RCC 7860 (cell line): ENCODE measurements at regions not wholly inside any gene's neighbourhood (a gene's known extent, or its start where the extent isn't known, plus 50 kb on each side); places are given as distances from the start of the nearest gene placed in this dataset.
"Not testable (repeated sequence)": the region's sequence is repeated elsewhere in the genome, so short reads cannot be mapped to it uniquely, and the experiment has no call there.

ENCODE experiments used
- DNase-seq: peaks from one replicate; pipeline ENCODE4 v3.0.0-alpha.2; 2015; ENCODE audit warnings: low spot score
- FAIRE-seq: peaks from 2 replicates; lab custom pipeline; 2012; peaks lifted over from hg19 to GRCh38; lab: Jason Lieb, UNC

GRCh38 chr17:33986566-33986965 is 268.5 kb upstream of the CCL2 start:
- FAIRE-seq: no peak
- no peak for DNase-seq

DNA sequence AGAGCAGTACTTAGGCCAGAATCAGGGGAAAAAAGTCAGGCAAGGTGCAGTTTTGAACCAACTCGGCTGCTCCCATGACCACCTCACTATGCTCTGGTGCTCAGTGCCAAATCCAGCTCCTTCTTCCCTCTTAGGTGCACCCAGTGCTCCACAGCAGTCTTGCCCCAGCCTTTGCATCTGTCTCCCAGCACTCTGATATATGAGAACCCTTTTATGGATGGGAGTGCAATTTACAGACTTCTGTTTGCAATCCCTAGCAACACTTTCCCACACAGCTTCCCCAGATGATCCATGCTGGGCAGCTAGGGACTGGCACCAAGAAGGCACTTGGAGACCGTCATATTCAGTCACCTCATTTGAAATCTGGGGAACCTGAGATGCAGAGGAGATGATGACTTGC is 267.9 kb upstream of the CCL2 start:
- FAIRE-seq: no peak

DNA sequence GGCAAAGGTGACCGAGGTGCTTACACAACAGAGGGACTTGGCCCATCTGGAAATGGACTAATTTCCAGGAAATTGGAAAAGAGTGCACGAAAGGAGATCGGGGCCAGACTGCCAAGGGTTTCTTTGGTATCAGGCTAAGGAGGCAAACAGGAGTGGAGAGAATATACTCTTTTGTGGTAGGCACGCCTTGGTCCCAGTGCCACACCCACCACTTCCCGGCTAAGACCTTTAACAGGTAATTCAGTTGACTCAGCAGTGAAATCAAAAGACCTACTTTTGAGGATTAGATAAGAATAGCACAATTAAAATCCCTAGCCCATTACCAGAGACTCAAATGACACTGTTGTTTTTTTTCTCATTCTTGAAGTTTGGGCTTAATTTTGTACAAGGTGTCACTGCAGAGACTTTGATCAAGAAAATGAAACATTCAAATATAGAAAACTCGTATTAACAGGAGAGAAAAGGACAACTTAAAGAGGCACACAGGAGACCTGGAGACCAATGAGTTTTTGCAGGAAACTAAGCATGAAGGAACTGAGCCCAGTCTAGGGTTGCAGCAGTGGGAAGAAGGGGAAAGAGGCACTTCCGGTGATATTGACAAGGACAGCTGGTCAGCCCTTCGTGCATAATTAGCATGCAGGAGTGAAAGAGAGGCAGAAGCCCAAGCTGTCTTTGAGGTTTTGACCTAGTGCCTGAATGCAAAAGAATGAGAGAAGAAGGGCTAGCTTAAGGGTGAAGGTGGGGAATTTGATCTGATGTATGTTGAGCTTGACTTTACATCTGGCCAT is 265.5 kb upstream of the CCL2 start:
- no peak for FAIRE-seq
- no peak for DNase-seq

More for the DNA sequence above, 267.9 kb upstream of the CCL2 start:
- DNase-seq: no peak

- DNase-seq (no peak), FAIRE-seq (no peak)
These were observed 264.0 kb upstream of the CCL2 start for GRCh38 chr17:33990943-33991706.

- FAIRE-seq (no peak), DNase-seq (no peak)
These were observed 263.0 kb upstream of the CCL2 start for GRCh38 chr17:33992113-33992512.

DNA sequence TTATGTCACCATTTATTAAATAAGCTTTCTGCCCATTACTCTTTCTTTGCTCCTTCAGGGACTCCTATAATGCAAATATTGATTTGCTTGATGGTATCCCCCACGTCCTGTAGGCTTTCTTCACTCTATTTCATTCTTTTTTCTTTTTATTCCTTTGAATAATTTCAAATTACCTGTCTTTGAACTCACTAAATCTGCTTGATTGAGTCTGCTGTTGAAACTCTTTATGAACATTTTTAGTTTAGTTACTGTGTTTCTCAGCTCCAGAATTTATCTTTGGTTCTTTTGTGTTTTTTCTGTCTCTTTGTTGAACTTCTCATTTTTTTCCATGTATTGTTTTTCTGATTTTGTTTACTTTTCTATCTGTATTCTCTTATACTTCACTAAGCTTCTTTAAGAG is 254.4 kb upstream of the CCL2 start:
- FAIRE-seq (no peak), DNase-seq (no peak)

- no peak for FAIRE-seq
- DNase-seq: no peak
These were observed 253.8 kb upstream of the CCL2 start for GRCh38 chr17:34001246-34001645.

DNA sequence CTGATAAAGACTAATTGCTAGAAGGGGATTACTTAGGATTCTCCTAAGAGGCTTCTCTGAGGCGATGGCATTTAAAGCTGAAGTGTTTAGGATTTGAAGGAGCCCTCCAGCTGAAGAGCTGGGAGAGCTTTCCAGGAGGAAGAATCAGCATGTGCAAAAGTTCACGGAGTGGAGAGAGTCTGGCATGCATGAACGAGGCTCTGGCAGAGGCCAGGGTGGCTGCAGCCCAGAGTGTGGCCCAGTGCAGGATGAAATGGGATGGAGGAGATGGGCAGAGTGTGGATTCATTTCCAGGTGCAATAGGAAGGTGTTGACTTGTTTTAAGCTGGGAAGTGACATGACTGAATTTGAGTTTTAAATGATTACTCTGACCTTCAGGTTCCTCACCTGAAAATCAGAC is 249.0 kb upstream of the CCL2 start:
- FAIRE-seq: no peak

DNA sequence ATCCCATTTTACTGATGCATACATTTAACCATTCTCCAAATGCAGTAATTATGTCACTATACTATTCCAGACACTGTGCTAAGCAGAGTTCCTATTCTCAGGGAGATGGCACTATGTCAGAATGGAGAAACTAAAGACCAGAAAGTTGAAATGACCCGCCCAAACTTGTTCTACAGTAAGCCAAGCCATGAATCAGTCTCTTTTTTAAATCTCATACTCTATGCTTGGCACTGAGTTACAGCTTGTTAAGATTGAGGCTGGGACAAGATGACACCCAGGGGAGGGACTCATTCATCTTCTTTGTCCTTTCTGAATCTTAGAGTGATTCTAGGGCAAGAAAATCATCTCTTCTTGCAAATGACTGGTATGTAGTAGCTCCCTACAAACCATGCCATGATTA is 247.0 kb upstream of the CCL2 start:
- FAIRE-seq (no peak), DNase-seq (no peak)

More for the DNA sequence above, 249.0 kb upstream of the CCL2 start:
- DNase-seq: no peak

- FAIRE-seq: no peak
- DNase-seq: no peak
These were observed 245.2 kb upstream of the CCL2 start for GRCh38 chr17:34009912-34010311.

DNA sequence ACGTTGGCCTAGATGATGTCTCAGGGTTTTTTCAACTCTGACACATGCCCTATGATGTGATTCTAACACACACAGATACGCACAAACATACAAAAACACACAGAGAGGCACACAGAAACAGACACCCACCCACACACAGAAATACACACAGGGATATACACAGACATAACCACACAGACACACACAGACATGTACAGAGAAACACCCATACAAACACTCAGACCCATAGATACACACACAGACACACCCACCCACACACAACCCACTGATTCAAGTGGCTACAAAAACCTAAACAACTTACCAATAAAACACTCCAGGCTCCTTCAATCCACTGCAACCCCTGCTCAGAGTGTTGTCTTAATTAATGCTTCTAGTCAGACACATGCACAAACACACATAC is 244.6 kb upstream of the CCL2 start:
- FAIRE-seq: no peak
- no peak for DNase-seq

DNA sequence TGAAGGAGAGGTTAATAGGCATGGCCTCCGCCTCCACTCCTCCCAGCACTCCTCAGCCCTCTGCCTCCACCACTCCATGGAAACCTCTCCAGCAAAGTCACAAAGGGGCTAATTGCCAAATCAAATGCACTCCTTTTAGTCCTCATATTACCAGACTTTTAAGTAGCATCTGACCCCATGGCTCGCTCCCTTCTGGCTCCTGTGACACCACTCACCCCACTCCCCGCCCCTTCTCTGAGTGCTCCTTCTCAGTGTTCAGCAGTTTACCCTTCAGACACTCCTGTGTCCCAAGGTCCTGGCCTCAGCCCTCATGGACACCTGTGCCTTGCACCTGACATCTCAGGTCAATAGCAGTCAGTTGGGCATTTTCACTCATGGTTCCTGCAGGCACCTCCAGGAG is 243.5 kb upstream of the CCL2 start:
- no peak for DNase-seq
- no peak for FAIRE-seq

- no peak for DNase-seq
- FAIRE-seq: no peak
These were observed 242.2 kb upstream of the CCL2 start for GRCh38 chr17:34012709-34013375.

- DNase-seq (no peak), FAIRE-seq (no peak)
These were observed 239.8 kb upstream of the CCL2 start for GRCh38 chr17:34015253-34015652.

DNA sequence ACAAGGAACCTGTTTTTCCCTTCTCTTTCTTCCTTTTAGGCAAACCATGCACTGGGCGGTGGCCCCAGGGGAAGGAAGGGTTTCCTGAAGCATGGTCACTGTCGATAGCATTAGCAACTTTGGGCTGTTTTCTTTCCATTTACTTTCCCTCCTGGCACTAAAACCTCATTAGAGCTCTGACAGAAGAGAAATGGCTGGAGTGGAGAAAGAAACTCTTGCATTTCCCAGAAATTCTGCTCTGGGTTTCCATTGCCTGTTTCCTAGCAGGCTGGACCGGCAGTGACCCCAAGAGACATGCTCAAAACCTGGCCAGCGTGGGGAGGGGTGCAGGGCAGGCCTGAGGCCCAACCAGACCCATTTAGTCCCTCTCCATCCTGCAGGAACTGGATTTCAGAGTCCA is 230.7 kb upstream of the CCL2 start:
- FAIRE-seq (no peak), DNase-seq (no peak)

DNA sequence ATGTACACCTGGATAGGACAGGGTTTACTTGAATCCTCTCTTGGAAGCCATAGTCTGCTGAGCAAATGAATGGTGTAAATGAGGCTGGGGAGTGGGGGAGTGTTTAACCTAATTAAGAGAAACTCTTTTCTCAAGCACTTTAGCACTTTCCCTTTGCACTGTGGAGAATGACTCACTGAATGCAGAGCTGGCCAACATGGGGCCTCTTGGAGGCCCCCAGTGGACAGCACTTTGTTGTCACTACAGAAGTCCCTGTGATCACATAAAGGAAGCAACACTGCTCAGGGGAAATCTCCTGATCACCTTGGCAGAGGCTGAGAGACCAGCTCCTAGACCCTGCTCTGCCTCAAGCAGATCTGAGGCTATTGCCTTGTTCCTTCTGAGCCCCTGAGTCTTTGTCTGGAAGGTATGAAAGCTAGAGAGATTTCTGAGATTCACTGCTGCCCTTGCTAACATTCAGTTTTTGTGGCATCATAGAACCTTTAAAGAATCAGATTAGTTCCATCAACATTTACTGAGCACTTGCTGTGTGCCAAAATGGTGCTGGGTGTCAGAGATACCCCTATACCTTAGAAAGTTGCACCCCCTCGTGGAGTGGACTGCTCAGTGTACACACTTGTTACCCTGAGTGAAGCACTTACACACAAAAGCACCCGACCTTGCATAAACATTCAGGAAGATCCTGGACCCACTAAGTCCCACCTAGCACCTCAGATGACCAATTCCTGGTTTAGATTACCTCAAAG is 230.1 kb upstream of the CCL2 start:
- FAIRE-seq (no peak), DNase-seq (no peak)

DNA sequence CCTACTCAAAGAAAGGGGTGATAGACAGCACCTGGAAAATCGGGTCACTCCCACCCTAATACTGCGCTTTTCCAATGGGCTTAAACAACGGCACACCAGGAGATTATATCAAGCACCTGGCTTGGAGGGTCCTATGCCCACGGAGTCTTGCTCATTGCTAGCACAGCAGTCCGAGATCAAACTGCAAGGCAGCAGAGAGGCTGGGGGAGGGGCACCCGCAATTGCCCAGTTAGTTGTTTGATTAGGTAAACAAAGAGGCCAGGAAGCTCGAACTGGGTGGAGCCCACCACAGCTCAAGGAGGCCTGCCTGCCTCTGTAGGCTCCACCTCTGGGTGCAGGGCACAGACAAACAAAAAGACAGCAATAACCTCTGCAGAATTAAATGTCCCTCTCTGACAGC is 224.5 kb upstream of the CCL2 start:
- FAIRE-seq, DNase-seq: not testable (repeated sequence)

DNA sequence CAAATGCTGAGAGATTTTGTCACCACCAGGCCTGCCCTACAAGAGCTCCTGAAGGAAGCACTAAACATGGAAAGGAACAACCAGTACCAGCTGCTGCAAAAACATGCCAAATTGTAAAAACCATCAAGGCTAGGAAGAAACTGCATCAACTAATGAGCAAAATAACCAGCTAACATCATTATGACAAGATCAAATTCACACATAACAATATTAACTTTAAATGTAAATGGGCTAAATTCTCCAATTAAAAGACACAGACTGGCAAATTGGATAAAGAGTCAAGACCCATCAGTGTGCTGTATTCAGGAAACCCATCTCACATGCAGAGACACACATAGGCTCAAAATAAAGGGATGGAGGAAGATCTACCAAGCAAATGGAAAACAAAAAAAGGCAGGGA is 222.8 kb upstream of the CCL2 start:
- not testable (repeated sequence) for DNase-seq, FAIRE-seq

DNA sequence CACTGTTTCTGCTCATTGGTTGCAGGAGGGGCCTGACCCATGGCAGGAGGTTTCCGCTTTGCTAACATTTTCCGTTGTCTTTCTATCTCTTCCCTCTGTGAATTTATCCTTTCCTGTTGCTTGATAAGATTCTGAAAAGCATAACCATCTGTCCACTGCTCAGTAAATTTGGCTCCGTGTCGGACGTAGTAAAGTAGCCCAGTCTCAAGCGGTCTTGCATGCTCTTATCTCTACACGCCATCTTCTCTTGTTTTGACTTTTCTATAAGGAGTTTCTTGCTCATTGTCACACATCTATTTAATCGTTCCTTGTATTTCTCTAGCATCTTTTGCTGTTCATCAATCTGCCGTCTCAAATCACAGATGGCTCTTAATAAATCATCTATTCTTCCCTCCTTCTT is 216.3 kb upstream of the CCL2 start:
- FAIRE-seq, DNase-seq: not testable (repeated sequence)

DNA sequence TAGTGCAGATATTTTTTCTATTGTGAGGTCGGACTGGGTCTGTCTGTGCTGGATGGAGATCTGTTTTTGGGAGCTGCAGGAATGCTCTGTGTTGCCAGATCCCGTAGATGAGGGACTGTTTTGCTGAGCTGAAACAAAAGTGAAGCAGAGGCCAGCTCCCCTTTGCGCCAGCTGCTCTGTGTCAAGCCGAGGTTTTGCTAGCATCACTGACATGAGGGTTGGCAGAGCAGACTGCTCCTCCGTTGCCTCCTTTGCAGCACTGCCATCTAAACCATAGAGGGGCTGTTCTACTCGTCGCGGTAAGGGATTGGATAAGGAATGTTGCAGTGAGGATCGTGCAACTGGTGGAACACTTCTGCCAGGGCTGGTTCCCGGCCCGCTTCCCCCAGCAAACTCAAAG is 215.9 kb upstream of the CCL2 start:
- not testable (repeated sequence) for FAIRE-seq, DNase-seq
